ENCODE measurements at regions not wholly inside any gene's neighbourhood (a gene's known extent, or its start where the extent isn't known, plus 50 kb on each side); places are given as distances from the start of the nearest gene placed in this dataset.

DNA sequence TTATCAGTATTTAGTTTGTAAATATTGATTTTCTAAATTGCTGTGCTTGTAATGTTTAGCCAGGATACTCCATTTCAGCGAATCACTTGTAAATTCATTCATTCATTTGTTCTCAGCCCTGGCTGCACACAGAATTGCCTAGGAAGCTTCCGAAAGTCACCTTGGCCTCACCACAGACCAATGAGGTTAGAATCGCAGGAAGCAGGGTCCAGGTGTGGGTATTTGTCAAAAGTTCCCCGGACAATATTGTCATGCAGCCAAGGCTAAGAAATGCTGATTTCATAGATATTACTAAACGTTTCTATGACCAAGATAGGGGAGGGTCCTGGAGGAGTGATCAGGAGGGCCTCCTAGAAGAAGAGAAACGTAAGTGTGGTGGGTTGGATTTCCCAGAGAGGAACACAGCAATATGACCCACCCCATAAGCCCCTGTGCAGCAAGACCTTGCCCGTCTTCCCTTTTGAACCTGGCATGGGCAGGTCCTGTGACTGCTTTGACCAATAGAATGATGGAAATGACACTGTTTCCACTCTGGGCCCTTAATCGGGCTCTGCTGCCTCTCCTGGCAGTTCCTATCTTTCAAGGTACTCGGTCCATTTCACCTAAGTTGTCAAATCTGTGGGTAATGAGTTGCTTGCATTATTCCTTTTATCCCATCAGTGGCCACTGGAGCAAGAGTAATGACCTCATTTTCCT lies 238.7 kb downstream of the FOXL1 start:
- H3K9ac ChIP-seq (ENCODE audit: low read length in 5 of 5), result no peak overlapping the region
- no peaks in the 10 kb centered on the region for H3K36me3 ChIP-seq (ENCODE audit: control insufficient read depth in 5 of 5, insufficient read depth in 5 of 5, low read length in 5 of 5)
- peaks cover 0 to 4% (median 0%) of the 10 kb centered on the region in 5 donors for H3K4me1 ChIP-seq (ENCODE audit: control insufficient read depth in 5 of 5, insufficient read depth in 5 of 5, low read length in 5 of 5)
- H3K9me3 ChIP-seq (ENCODE audit: control insufficient read depth in 5 of 5, low read length in 5 of 5), result peaks cover 0 to 3% (median 0%) of the 10 kb centered on the region in 5 donors
- peaks cover 11 to 26% (median 17%) of the 10 kb centered on the region in 5 donors for H3K27me3 ChIP-seq (ENCODE audit: control insufficient read depth in 5 of 5, insufficient read depth in 4 of 5, low read length in 5 of 5)
- H3K4me3 ChIP-seq (ENCODE audit: low read depth in 1 of 5, low read length in 5 of 5), result no peak overlapping the region
- no peak overlapping the region for H3K27ac ChIP-seq (ENCODE audit: low read depth, low read length)

GRCh38 chr16:86818671-86819532 lies 240.6 kb downstream of the FOXL1 start:
- Histone ChIP-seq H3K27ac (ENCODE audit: low read depth, low read length) (no peak overlapping the region), H3K9ac (ENCODE audit: low read length in 5 of 5) (no peak overlapping the region), H3K4me1 (ENCODE audit: control insufficient read depth in 5 of 5, insufficient read depth in 5 of 5, low read length in 5 of 5) (peaks cover 0 to 4% (median 0%) of the 10 kb centered on the region in 5 donors), H3K9me3 (ENCODE audit: control insufficient read depth in 5 of 5, low read length in 5 of 5) (no peaks in the 10 kb centered on the region), H3K36me3 (ENCODE audit: control insufficient read depth in 5 of 5, insufficient read depth in 5 of 5, low read length in 5 of 5) (no peaks in the 10 kb centered on the region), H3K4me3 (ENCODE audit: low read depth in 1 of 5, low read length in 5 of 5) (no peak overlapping the region), H3K27me3 (ENCODE audit: control insufficient read depth in 5 of 5, insufficient read depth in 4 of 5, low read length in 5 of 5) (peaks cover 12 to 29% (median 17%) of the 10 kb centered on the region in 5 donors)

DNA sequence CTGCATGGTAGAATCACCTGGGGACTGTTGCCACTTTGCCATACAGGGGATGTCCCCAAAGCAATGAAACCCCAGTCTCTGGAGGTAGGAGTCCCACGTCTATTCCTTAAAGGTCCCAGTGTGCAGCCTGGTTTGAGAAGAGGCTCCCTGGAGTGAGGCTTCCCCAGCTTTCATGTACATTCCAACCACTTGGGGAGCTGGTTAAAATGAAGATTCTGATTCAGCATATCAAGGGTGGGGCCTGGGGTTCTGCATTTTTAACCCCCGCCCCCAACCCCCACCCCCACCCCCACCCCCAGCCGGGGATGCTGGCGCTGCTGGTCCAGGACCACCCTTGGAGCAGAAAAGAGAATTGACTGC lies 241.2 kb downstream of the FOXL1 start:
- peaks cover 12 to 29% (median 19%) of the 10 kb centered on the region in 5 donors for H3K27me3 ChIP-seq (ENCODE audit: control insufficient read depth in 5 of 5, insufficient read depth in 4 of 5, low read length in 5 of 5)
- H3K4me3 ChIP-seq (ENCODE audit: low read depth in 1 of 5, low read length in 5 of 5), result no peak overlapping the region

DNA sequence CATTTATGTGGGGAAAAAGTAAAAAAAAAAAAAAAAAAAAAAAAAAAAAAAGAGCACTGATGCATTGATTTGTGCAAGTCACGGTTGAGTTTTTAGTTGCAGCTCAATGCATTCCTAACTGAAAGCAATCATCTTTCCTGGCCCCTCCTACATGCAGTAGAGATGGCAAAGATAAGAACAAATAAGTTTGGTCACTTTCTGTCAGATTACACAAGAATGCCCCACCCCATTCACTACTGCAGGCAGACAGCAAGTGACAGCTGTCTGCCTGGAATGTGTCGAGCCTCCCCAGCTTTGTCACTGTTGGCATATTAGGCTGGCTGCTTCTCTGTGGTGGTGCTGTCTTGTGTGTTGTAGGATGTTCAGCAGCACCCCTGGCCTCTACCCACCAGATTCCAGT lies 243.5 kb downstream of the FOXL1 start:
- no peaks in the 10 kb centered on the region for H3K36me3 ChIP-seq (ENCODE audit: control insufficient read depth in 5 of 5, insufficient read depth in 5 of 5, low read length in 5 of 5)
- H3K27ac ChIP-seq (ENCODE audit: low read depth, low read length), result no peak overlapping the region
- peaks cover 0 to 2% (median 0%) of the 10 kb centered on the region in 5 donors for H3K9me3 ChIP-seq (ENCODE audit: control insufficient read depth in 5 of 5, low read length in 5 of 5)
- no peak overlapping the region for H3K9ac ChIP-seq (ENCODE audit: low read length in 5 of 5)
- H3K4me1 ChIP-seq (ENCODE audit: control insufficient read depth in 5 of 5, insufficient read depth in 5 of 5, low read length in 5 of 5), result peaks cover 0 to 4% (median 0%) of the 10 kb centered on the region in 5 donors
- no peak overlapping the region for H3K4me3 ChIP-seq (ENCODE audit: low read depth in 1 of 5, low read length in 5 of 5)
- peaks cover 29 to 50% (median 35%) of the 10 kb centered on the region in 5 donors for H3K27me3 ChIP-seq (ENCODE audit: control insufficient read depth in 5 of 5, insufficient read depth in 4 of 5, low read length in 5 of 5)

More for the DNA sequence above, 241.2 kb downstream of the FOXL1 start:
- Histone ChIP-seq H3K27ac (ENCODE audit: low read depth, low read length) (no peak overlapping the region), H3K9me3 (ENCODE audit: control insufficient read depth in 5 of 5, low read length in 5 of 5) (no peaks in the 10 kb centered on the region), H3K36me3 (ENCODE audit: control insufficient read depth in 5 of 5, insufficient read depth in 5 of 5, low read length in 5 of 5) (no peaks in the 10 kb centered on the region), H3K9ac (ENCODE audit: low read length in 5 of 5) (no peak overlapping the region), H3K4me1 (ENCODE audit: control insufficient read depth in 5 of 5, insufficient read depth in 5 of 5, low read length in 5 of 5) (peaks cover 0 to 4% (median 0%) of the 10 kb centered on the region in 5 donors)

DNA sequence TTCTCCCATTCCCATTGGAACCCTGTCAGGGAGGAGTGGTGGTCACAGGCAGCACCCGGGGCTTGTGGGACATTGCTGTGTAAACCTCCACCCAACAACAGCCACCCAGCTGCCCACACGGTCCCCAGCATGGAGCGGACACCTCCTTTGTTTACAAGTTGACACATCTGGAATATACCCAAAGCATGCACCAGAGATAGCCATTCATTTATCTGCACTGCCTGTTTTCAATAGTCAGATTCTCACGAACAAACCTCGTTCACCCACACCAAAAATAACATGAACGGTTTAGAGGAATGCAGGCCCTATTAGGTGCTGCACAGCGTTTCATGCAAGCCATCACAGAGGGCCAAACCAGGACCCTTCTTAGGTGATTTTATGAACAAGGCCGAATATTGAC lies 244.8 kb downstream of the FOXL1 start:
- Histone ChIP-seq H3K4me3 (ENCODE audit: low read depth in 1 of 5, low read length in 5 of 5) (no peak overlapping the region), H3K36me3 (ENCODE audit: control insufficient read depth in 5 of 5, insufficient read depth in 5 of 5, low read length in 5 of 5) (no peaks in the 10 kb centered on the region), H3K27me3 (ENCODE audit: control insufficient read depth in 5 of 5, insufficient read depth in 4 of 5, low read length in 5 of 5) (peaks cover 27 to 52% (median 38%) of the 10 kb centered on the region in 5 donors), H3K4me1 (ENCODE audit: control insufficient read depth in 5 of 5, insufficient read depth in 5 of 5, low read length in 5 of 5) (peaks cover 0 to 10% (median 0%) of the 10 kb centered on the region in 5 donors), H3K9ac (ENCODE audit: low read length in 5 of 5) (no peak overlapping the region), H3K9me3 (ENCODE audit: control insufficient read depth in 5 of 5, low read length in 5 of 5) (peaks cover 0 to 2% (median 0%) of the 10 kb centered on the region in 5 donors), H3K27ac (ENCODE audit: low read depth, low read length) (no peak overlapping the region)

- H3K9ac ChIP-seq (ENCODE audit: low read length in 5 of 5), result no peak overlapping the region
- H3K4me1 ChIP-seq (ENCODE audit: control insufficient read depth in 5 of 5, insufficient read depth in 5 of 5, low read length in 5 of 5), result peaks cover 0 to 7% (median 0%) of the 10 kb centered on the region in 5 donors
- no peaks in the 10 kb centered on the region for H3K36me3 ChIP-seq (ENCODE audit: control insufficient read depth in 5 of 5, insufficient read depth in 5 of 5, low read length in 5 of 5)
- H3K27me3 ChIP-seq (ENCODE audit: control insufficient read depth in 5 of 5, insufficient read depth in 4 of 5, low read length in 5 of 5), result peaks cover 28 to 47% (median 39%) of the 10 kb centered on the region in 5 donors
- H3K4me3 ChIP-seq (ENCODE audit: low read depth in 1 of 5, low read length in 5 of 5), result no peak overlapping the region
- H3K27ac ChIP-seq (ENCODE audit: low read depth, low read length), result no peak overlapping the region
- peaks cover 0 to 2% (median 0%) of the 10 kb centered on the region in 5 donors for H3K9me3 ChIP-seq (ENCODE audit: control insufficient read depth in 5 of 5, low read length in 5 of 5)
Measured at GRCh38 chr16:86823888-86824671, 245.7 kb downstream of the FOXL1 start.

GRCh38 chr16:86824751-86825296 lies 246.5 kb downstream of the FOXL1 start:
- Histone ChIP-seq H3K36me3 (ENCODE audit: control insufficient read depth in 5 of 5, insufficient read depth in 5 of 5, low read length in 5 of 5) (no peaks in the 10 kb centered on the region), H3K27ac (ENCODE audit: low read depth, low read length) (no peak overlapping the region), H3K27me3 (ENCODE audit: control insufficient read depth in 5 of 5, insufficient read depth in 4 of 5, low read length in 5 of 5) (peaks cover 30 to 54% (median 40%) of the 10 kb centered on the region in 5 donors), H3K9me3 (ENCODE audit: control insufficient read depth in 5 of 5, low read length in 5 of 5) (peaks cover 0 to 2% (median 0%) of the 10 kb centered on the region in 5 donors), H3K4me3 (ENCODE audit: low read depth in 1 of 5, low read length in 5 of 5) (no peak overlapping the region), H3K9ac (ENCODE audit: low read length in 5 of 5) (no peak overlapping the region), H3K4me1 (ENCODE audit: control insufficient read depth in 5 of 5, insufficient read depth in 5 of 5, low read length in 5 of 5) (peaks cover 0 to 7% (median 0%) of the 10 kb centered on the region in 5 donors)

- no peak overlapping the region for H3K27ac ChIP-seq (ENCODE audit: low read depth, low read length)
- H3K36me3 ChIP-seq (ENCODE audit: control insufficient read depth in 5 of 5, insufficient read depth in 5 of 5, low read length in 5 of 5), result no peaks in the 10 kb centered on the region
- peaks cover 34 to 54% (median 39%) of the 10 kb centered on the region in 5 donors for H3K27me3 ChIP-seq (ENCODE audit: control insufficient read depth in 5 of 5, insufficient read depth in 4 of 5, low read length in 5 of 5)
- peaks cover 0 to 2% (median 0%) of the 10 kb centered on the region in 5 donors for H3K9me3 ChIP-seq (ENCODE audit: control insufficient read depth in 5 of 5, low read length in 5 of 5)
- no peak overlapping the region for H3K9ac ChIP-seq (ENCODE audit: low read length in 5 of 5)
- peaks cover 0 to 7% (median 0%) of the 10 kb centered on the region in 5 donors for H3K4me1 ChIP-seq (ENCODE audit: control insufficient read depth in 5 of 5, insufficient read depth in 5 of 5, low read length in 5 of 5)
- no peak overlapping the region for H3K4me3 ChIP-seq (ENCODE audit: low read depth in 1 of 5, low read length in 5 of 5)
Measured at GRCh38 chr16:86825631-86826030, 247.3 kb downstream of the FOXL1 start.

GRCh38 chr16:86826941-86827340 lies 248.6 kb downstream of the FOXL1 start:
- peaks cover 31 to 51% (median 36%) of the 10 kb centered on the region in 5 donors for H3K27me3 ChIP-seq (ENCODE audit: control insufficient read depth in 5 of 5, insufficient read depth in 4 of 5, low read length in 5 of 5)
- peaks cover 0 to 7% (median 0%) of the 10 kb centered on the region in 5 donors for H3K4me1 ChIP-seq (ENCODE audit: control insufficient read depth in 5 of 5, insufficient read depth in 5 of 5, low read length in 5 of 5)
- no peak overlapping the region for H3K9ac ChIP-seq (ENCODE audit: low read length in 5 of 5)
- H3K36me3 ChIP-seq (ENCODE audit: control insufficient read depth in 5 of 5, insufficient read depth in 5 of 5, low read length in 5 of 5), result no peaks in the 10 kb centered on the region
- no peak overlapping the region for H3K4me3 ChIP-seq (ENCODE audit: low read depth in 1 of 5, low read length in 5 of 5)
- H3K9me3 ChIP-seq (ENCODE audit: control insufficient read depth in 5 of 5, low read length in 5 of 5), result peaks cover 0 to 2% (median 0%) of the 10 kb centered on the region in 5 donors
- H3K27ac ChIP-seq (ENCODE audit: low read depth, low read length), result no peak overlapping the region
